Breast epithelium (tissue), 3 donors: ENCODE measurements at regions not wholly inside any gene's neighbourhood (a gene's known extent, or its start where the extent isn't known, plus 50 kb on each side); places are given as distances from the start of the nearest gene placed in this dataset.

Experiments
- POLR2AphosphoS5 ChIP-seq, 3 donors: sonication (generic); formaldehyde crosslinking; IDR thresholded peaks; one replicate each; pipeline ENCODE4 v1.6.1; 2017; ENCODE audit warnings: antibody characterized with exemption in 3 of 3
- TF ChIP-seq, protein P1 (sequence below), 3 donors: fragments of 450-650 bp; IDR thresholded peaks; one replicate each; pipeline ENCODE4 v1.5.1; 2016 to 2017; ENCODE audit warnings: antibody characterized with exemption in 3 of 3, mild to moderate bottlenecking in 3 of 3, moderate library complexity in 3 of 3

DNA sequence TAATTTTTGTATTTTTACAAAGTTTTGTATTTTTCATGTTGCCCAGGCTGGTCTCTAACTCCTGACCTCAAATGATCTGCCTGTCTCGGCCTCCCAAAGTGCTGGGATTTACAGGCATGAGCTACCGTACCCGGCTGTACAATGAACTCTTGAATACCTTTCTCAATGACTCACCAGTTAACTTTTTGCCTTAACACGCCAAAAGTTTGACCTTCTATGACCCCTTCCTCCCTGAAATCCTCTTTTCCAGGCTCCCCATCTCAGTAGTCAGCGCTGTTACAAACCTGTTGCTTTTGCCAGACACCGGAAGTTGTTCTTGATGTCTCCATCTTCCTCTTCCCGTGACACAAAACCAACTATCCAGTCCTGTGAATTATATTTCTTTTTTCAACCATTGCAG is 158.1 kb upstream of the ASIC2 start:
- TF ChIP-seq, protein P1, sequence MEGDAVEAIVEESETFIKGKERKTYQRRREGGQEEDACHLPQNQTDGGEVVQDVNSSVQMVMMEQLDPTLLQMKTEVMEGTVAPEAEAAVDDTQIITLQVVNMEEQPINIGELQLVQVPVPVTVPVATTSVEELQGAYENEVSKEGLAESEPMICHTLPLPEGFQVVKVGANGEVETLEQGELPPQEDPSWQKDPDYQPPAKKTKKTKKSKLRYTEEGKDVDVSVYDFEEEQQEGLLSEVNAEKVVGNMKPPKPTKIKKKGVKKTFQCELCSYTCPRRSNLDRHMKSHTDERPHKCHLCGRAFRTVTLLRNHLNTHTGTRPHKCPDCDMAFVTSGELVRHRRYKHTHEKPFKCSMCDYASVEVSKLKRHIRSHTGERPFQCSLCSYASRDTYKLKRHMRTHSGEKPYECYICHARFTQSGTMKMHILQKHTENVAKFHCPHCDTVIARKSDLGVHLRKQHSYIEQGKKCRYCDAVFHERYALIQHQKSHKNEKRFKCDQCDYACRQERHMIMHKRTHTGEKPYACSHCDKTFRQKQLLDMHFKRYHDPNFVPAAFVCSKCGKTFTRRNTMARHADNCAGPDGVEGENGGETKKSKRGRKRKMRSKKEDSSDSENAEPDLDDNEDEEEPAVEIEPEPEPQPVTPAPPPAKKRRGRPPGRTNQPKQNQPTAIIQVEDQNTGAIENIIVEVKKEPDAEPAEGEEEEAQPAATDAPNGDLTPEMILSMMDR (IDR thresholded peaks at IDR 0.05) = no peak
- TF ChIP-seq POLR2AphosphoS5 (IDR thresholded peaks at IDR 0.05) = no peak
